GM15510 (cell line): ENCODE measurements at regions not wholly inside any gene's neighbourhood (a gene's known extent, or its start where the extent isn't known, plus 50 kb on each side); places are given as distances from the start of the nearest gene placed in this dataset.

Source experiments
- POLR2A ChIP-seq: IDR thresholded peaks from 3 replicates; pipeline ENCODE4 v1.6.1; 2011; ENCODE audit warnings: borderline replicate concordance; ENCODE audit not compliant: insufficient read length; ENCODE audit errors: extremely low read depth

DNA sequence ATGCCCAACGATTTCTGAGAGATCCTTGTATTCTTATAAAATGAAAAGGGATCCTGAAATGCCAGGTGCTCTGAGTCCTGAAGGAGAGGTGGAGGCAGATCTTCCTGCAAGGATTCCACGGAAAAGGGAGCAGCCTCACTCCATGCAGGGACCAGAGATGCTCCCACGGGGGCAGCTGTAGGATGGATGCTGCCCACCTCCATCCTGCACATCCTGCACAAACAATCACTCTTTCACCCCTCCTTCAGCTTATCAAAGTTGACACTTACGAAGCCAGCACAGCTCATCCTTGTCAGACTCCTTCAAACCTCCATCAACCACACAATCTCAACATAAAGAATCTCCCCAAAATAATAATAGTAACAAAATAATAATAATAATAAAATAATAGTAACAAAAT is 119.1 kb downstream of the GGTLC2 start:
- TF ChIP-seq POLR2A = no peak

DNA sequence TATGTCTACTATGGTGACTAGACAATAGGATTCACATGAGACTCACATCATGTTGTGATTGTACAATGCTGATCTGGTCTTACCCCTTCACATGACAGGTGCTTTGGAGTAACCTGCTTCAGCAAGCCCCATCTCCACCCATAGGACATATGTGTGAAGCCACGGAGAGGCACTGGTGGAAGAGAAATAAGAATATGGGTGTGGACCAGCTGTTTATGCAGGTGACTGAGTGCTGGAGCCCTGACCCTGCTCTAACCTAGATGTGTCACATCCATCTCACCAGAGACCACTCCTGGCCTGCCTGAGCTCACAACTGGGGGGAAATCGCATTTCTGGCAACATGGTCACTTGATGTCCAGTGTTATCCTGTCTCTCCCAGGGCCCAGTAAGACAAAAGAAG is 119.7 kb downstream of the GGTLC2 start:
- no peak for TF ChIP-seq POLR2A

DNA sequence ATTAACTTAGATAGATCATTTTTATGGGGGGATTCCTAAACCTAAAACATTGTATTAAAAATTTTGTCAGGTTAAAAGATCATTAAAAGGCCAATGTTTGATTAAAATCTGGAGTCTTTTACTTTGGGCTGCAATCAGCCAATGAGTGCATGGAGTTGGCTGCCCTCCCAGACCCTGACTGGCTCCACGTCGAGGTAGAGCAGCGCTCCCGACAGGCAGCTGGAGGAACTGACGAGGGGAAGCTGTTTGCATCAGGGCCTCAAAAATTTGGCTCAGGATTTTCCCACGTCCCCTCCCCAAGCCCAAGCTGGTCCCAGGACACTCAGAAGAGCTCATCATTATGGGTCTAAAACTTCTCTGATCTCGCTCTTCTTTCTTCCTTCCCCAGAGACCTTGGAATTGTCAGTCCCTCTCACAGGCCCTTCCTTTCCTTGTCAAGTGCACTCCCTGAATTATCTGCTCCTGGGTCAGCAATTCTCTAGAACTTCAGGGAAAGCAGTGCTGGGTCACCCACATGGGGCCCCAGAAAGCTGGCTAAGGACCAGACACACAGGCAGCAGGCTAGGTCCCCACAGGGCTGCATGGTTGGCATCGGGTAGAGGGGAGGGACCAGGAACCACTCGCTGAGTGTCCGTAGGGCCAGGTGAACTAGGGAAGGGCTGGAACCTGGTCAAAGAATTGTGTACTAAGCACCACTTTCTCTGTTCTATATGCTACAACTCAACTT is 119.6 kb upstream of the IGLL5 start:
- TF ChIP-seq POLR2A = no peak

DNA sequence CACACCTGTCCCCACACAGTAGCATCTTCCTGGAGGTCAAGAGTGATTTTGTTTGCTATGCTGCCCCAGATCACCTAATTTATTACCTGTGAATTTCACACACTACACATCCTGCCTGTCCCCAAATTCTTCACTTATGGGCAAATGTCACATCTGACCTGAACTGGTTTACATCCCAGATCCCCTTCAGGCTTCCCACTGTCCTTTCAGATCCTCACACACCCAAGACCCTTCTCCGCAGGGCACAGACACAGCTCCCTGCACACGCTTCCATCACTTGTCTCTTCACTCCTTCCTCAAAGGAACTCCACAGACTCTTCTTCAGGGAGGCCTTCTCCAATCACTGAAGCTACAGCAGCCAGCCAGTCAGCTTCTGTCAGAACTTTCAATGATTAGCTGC is 118.7 kb upstream of the IGLL5 start:
- no peak for TF ChIP-seq POLR2A

DNA sequence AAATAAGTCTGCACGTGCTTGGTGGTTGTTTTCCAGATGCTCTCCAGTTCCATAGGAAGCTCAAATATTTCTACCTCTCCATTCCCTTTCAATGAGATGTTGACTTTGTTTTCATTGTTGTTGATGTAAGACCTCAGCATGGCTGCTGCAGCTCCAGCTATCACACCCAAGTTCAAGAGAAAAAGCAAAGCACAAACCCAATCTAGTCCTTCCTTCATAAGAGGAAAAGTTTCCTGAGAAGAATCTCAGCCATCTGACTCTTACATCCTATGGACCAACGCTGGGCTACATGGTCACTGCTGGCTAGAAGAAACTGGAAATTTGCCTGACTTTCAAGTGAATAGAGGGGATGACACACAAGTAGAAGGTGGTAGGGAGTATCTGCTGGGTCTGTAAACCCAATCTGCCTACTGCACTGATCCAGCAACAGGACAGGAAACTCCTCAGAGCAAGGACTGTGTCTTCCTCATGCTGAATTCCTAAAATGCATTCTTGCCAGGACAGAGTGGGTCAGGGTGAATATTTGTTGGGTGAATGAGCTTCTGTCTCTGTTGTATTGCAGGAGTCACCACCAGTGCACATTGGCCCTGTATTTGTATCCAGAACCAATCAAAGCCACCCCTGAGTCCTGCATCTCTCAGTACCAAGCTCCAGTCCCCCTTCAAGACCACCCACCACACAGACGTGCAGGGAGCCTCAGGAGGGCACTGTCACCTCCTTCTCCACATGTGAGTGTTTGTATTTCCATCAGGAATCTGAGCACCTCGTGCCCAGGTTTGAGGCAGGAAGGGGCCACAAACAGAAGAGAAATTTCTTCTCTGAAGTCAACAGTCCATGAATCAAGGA is 118.0 kb upstream of the IGLL5 start:
- TF ChIP-seq POLR2A = no peak

DNA sequence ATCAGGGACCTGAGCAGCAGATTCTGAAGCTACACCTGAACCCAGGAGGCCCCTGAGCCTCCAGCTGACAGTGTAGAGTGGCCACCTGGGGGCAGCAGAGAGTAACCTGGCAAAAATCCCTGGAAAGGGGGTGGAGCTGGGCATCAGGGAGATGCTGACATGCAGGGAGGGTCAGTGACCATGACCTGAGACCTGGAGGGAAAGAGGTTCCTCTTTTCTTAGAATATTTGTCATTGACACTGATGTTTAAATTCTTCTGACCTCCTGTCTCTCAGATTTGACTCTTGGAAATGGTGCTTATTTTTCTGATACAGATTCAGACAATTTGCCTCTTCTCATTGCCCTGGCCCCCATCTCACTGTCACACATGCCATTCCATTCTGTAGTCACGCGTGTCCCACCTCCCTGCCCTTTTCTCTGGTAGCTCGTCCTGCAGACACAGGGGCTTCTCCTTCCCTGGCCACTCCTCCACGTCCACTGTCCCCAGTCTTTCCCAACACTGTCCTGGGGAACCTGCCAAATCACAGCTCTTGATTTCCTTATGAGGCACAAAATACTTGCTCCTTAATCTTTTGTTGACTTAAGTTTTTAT is 117.2 kb upstream of the IGLL5 start:
- no peak for TF ChIP-seq POLR2A

DNA sequence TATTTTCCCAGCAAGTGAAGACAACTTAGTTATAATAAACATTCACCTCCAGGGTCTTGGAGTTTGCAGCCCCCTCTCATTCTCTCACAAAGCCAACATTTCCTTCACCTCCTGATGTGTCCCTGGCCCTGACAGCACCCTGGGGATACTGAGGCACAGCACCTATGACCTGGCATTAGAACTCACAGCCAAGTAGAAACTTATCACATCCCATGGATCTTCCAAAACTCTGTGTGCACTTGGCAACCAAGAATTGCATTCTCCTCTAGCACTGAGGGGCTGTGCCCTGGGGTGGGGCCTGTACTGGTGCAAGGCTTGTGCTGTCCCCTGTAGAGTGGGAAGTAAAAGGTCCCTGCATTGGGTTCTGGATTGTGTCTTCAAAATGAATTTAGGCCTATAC is 116.7 kb upstream of the IGLL5 start:
- no peak for TF ChIP-seq POLR2A

DNA sequence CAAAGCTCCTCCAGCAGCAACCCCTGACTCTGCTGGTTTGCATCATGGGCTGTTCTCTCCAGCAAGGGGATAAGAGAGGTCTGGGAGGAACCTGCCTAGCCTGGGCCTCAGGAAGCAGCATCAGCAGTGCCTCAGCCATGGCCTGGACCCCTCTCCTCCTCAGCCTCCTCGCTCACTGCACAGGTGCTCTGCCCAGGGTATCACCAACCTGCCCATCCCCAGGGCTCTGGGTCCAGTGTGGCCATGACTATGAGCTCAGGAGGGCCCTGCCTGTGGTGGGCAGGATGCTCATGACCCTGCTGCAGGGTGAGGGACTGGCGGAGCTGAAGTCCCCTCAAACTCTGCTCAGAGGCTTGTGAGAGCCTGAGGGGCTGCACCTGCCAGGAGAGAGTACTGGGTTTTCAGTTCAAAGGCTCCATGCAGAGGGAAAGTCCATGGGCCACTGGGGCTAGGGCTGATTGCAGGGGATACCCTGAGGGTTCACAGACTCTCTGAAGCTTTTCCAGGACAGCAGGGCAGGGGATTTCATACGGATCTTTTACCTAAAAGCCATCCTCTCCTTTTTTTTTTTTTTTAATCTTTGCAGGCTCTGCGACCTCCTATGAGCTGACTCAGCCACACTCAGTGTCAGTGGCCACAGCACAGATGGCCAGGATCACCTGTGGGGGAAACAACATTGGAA is 115.8 kb upstream of the IGLL5 start:
- no peak for TF ChIP-seq POLR2A

DNA sequence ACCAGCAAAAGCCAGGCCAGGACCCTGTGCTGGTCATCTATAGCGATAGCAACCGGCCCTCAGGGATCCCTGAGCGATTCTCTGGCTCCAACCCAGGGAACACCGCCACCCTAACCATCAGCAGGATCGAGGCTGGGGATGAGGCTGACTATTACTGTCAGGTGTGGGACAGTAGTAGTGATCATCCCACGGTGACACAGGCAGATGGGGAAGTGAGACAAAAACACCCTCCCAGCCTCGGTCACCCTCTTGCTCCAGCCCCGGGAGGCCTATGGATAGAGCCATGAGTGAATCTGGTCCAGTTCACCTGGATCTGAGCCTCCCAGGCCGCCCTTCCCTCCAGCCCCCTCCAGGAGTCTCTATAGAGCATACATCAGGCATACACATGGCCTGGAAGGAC is 115.2 kb upstream of the IGLL5 start:
- no peak for TF ChIP-seq POLR2A

DNA sequence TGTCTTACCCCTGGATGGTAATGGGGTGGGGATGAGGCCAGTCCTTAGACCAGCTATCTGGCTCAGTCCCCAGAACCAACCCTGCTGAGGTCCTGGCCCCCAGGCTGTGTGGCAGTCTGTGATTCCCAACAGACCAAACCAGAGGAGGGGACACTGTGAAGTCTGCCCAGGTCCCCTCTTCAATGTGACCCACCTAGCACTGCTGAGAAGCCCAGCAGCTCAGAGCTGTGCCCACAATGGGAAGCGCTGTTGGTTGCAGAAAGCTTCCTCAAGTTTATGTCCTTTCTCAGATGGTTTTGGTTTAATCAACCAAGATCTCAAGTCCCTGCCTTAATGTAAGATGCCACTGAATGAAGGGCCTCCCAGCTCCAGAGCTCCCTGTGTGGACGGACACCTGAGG is 114.7 kb upstream of the IGLL5 start:
- no peak for TF ChIP-seq POLR2A

DNA sequence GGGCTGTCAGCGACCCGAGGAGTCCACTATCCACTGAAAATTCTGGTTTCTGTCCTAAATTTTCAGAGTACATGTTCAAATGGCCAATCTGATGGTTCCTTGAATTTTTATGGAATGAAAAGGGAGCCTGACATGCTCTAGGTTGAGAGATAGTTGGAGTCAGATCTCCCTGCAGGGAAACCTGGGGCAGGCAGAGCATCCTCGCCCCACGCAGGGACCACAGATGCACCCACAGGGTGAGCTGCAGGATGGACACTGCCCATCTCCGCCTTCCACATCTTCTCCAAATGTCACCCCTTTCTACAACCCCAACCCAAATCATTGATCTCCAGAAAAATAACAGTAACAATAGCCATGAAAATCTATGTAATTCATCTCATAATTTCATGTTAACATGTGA is 114.2 kb upstream of the IGLL5 start:
- TF ChIP-seq POLR2A = no peak

DNA sequence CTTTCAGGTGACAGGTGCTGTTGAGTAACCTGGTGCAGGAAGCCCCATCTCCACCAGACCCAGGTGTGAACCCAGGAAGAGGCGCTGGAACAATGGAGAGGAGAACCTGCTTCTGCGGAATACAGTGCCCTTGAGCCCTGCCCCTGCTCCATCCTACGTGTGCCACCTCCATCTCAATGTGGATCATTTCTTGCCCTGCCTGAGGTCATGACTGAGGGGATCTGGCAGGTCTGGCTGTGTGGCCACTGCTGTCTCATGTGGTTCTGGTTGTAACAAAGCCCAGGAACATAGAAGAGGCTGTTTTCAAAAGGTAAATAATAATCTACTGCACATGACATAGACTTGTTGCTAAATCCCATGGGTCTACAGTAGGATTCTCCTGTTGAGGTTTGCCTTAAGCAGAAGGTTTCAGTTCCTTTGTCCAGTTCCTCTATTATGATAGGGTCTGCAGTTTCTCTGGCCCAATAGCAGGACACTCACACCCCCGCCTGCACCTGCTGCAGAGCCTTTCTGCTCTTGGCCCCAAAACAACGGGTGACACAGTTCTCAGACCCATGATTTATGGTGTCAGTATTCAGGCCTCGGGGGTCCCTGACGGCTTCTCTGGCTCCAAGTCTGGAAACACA is 113.5 kb upstream of the IGLL5 start:
- TF ChIP-seq POLR2A = no peak

DNA sequence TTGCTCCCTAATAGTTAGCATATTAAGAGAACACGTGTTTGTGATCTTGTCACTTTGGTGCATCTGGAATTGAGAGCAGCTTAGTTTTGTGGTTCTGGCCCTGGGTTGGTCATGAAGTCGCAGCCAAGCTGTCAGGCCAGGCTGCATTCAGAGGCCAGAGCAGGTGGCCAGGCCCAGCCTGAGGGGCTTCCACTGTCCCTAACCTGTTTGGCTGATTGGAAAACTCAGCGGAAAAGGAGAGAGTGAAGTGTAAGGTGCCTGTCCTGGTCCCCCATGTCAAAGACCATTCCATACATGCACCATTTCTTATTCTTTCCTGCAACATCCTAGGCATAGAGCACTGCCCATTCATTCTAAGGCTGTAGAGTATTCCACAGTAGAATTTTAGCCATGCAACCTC is 111.5 kb upstream of the IGLL5 start:
- TF ChIP-seq POLR2A = no peak

DNA sequence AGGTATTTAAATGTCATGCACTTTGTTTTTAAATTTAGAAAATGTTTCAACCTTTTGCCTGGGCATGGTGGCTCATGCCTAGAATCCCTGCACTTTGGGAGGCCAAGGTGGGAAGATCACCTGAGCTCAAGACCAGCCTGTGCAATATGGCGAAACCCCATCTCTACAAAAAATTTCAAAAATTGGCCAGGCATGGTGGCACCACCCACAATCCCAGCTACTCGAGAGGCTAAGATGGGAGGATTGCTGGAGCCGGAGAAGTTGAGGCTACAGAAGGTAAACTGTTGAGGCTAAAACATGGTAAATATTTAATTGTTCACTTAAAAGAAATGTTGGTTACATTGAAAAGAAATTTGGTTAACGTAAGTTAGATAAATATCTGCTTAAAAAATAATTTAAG is 108.4 kb upstream of the IGLL5 start:
- no peak for TF ChIP-seq POLR2A

DNA sequence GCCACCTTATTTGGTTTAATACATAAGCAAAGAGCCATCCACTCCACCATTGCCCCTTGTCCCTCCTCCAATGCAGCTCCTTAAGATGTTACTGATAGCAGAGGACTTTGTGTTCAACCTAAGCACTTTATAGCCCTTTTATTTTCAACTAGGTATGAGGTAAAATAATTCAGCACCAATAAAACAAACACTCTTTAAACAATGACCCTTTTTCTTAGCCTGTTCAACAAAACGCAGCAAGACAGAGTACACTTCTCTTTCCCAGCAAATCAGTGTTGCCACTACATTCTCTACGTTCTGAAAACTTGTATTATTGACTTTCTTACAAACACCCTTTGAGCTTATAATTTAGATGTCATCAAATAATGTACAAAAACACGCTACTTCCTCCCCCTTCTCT is 104.0 kb upstream of the IGLL5 start:
- no peak for TF ChIP-seq POLR2A

DNA sequence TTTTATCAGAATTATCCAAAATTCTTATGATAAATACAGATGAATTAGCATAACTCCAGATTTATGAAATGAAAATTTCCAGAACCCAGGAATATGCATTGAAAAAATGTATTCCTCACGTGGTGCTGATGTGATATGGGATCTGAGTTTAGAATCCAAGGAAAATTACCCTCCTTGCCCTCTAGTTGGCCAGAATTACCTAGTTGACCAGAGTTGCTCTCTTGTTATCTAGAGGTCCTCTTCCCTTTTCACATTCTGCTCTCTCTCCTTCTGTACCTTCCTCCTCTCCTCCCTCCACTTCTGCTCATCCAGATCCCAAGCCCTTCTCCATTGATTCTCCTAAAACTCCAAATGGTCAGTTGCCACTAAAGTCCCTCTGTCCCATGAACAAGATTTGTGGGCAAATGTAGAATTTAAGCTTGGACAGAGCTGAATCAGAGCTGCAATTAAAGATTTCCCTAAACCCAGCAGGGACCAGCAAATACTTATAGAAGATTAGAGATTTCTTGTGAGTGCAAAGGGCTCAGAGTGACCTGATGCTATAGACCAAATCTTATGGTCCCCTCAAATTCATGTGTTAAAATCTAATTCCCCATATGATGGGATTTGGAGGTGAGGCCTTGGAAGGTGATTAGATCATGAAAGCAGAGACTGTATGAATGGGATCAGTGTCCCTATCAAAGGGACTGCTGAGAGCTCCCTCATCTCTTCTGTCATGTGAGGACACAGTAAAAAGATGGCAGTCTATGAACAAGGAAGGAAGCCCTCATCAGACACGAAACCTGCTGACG is 103.2 kb upstream of the IGLL5 start:
- no peak for TF ChIP-seq POLR2A
